ENCODE measurements at regions not wholly inside any gene's neighbourhood (a gene's known extent, or its start where the extent isn't known, plus 50 kb on each side); places are given as distances from the start of the nearest gene placed in this dataset.
"Not testable (repeated sequence)": the region's sequence is repeated elsewhere in the genome, so short reads cannot be mapped to it uniquely, and the experiment has no call there.

DNA sequence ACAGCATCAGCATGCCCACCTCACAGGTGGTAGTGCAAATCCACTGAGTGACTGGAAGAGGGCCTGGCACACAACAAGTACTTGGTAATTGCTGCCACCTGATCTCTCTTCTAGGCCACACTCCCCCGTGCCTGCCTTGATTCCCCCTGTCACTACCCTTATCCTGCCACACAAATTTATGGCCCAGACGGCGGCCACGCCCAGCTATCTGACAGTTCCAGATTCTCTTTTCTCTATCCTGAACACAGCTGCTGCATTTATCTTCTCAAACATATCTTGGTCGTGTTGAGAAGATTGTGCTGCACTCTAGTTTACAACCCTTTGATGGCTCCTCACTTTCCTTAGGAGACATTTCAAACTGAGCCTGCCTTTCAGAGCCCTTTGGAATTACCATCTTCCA is 585.2 kb downstream of the NTRK3 start:
- Histone ChIP-seq H3K9me3 (ENCODE audit: low read depth, low read length) (no peaks in the 10 kb centered on the region; the same call in 1 of the 2 replicates), H3K9ac (ENCODE audit: insufficient read length) (no peak overlapping the region), H3K36me3 (ENCODE audit: insufficient read depth, low read length) (no peaks in the 10 kb centered on the region), H3K4me3 (no peak overlapping the region), H3K27ac (no peak overlapping the region)
- no peak for DNase-seq (ENCODE audit: low read depth, low spot score)
- TF ChIP-seq FOXP2 (optimal IDR thresholded peaks at IDR 0.05; ENCODE audit: control extremely low read depth, extremely low read length, insufficient read depth): no peak
- TF ChIP-seq EZH2 (IDR thresholded peaks at IDR 0.05): no peak
- no peak for TF ChIP-seq POLR2AphosphoS5 (IDR thresholded peaks at IDR 0.05; ENCODE audit: borderline replicate concordance, low read depth, low read length)

DNA sequence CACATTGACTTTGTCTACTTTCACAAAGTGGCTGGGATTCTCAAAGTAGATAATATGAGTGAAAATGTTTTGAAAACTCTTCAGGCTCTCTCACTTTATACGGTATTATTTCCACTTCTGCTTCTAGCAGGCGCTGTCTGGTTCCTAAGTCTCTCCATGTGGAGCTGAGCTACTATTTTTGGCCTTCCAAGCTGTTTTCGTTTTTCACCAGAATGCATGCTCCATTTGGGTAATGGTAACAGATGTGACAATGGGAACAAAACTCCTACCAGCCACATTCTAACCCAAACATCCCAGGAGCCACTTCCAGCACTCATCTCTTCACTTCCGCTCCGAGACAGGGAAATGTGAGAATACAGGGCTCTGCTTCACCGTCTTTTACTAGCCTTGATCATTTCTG is 586.7 kb downstream of the NTRK3 start:
- H3K27ac ChIP-seq: no peak overlapping the region
- H3K9ac ChIP-seq (ENCODE audit: insufficient read length): no peak overlapping the region
- no peak for TF ChIP-seq POLR2AphosphoS5 (IDR thresholded peaks at IDR 0.05; ENCODE audit: borderline replicate concordance, low read depth, low read length)
- no peak for TF ChIP-seq EZH2 (IDR thresholded peaks at IDR 0.05)
- TF ChIP-seq FOXP2 (optimal IDR thresholded peaks at IDR 0.05; ENCODE audit: control extremely low read depth, extremely low read length, insufficient read depth): no peak
- DNase-seq (ENCODE audit: low read depth, low spot score): no peak
- no peak overlapping the region for H3K4me3 ChIP-seq
- no peaks in the 10 kb centered on the region for H3K36me3 ChIP-seq (ENCODE audit: insufficient read depth, low read length)
- no peaks in the 10 kb centered on the region; the same call in 1 of the 2 replicates for H3K9me3 ChIP-seq (ENCODE audit: low read depth, low read length)

DNA sequence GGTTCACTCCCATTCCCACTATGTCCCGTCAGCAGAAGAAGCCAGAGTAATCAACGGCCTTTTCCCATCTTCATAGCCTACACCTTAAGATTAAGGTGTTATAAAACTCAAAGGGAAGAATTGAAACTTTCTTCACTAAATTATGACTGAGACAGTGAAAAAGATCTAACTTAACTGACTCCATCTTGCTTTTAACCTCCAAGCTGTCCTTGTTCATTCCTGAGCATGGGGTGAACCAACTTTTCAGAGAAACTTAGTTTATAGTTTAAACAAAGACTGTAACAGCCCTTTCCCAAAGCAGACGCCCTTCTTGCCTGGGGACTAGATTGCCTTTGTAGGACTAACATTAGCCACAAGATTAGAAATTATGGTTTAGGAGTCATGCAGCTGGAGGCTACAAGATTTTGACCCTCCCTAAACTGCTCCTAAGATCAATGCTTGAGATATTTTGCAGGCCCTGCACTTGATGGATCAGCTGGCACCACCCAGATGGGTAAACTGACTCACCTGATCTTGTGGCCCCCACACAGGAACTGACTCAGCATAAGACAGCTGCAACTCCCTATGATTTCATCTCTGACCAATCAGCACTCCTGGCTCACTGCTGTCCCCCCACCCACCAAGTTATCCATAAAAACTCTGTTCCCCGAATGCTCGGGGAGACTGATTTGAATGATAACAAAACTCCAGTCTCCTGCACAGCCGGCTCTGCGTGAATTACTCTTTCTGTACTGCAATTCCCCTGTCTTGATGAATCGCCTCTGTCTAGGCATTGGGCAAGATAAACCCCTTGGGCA is 587.6 kb downstream of the NTRK3 start:
- not testable (repeated sequence) for H3K9me3 ChIP-seq (ENCODE audit: low read depth, low read length); H3K36me3 ChIP-seq (ENCODE audit: insufficient read depth, low read length); H3K27ac ChIP-seq; H3K9ac ChIP-seq (ENCODE audit: insufficient read length); DNase-seq (ENCODE audit: low read depth, low spot score); H3K4me3 ChIP-seq

GRCh38 chr15:87667643-87668042 is 588.9 kb downstream of the NTRK3 start:
- no peak overlapping the region for H3K4me3 ChIP-seq
- H3K9ac ChIP-seq (ENCODE audit: insufficient read length): no peak overlapping the region
- TF ChIP-seq EZH2 (IDR thresholded peaks at IDR 0.05) (no peak), FOXP2 (optimal IDR thresholded peaks at IDR 0.05; ENCODE audit: control extremely low read depth, extremely low read length, insufficient read depth) (no peak), POLR2AphosphoS5 (IDR thresholded peaks at IDR 0.05; ENCODE audit: borderline replicate concordance, low read depth, low read length) (no peak)
- no peaks in the 10 kb centered on the region for H3K36me3 ChIP-seq (ENCODE audit: insufficient read depth, low read length)
- no peak for DNase-seq (ENCODE audit: low read depth, low spot score)
- no peaks in the 10 kb centered on the region; the same call in 1 of the 2 replicates for H3K9me3 ChIP-seq (ENCODE audit: low read depth, low read length)
- H3K27ac ChIP-seq: no peak overlapping the region

DNA sequence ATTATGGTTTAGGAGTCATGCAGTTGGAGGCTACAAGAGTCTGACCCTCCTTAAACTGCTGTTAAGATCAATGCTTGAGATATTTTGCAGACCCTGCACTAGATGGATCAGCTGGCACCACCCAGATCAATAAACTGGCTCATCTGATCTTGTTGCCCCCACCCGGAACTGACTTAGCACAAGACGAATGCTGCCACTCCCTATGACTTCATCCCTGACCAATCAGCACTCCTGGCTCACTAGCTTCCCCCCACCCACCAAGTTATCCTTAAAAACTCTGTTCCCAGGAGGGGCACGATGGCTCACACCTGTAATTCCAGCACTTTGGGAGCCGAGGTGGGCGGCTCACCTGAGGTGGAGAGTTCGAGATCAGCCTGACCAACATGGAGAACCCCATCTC is 594.0 kb downstream of the NTRK3 start:
- Histone ChIP-seq H3K9ac (ENCODE audit: insufficient read length) (no peak overlapping the region), H3K9me3 (ENCODE audit: low read depth, low read length) (no peaks in the 10 kb centered on the region; the same call in 1 of the 2 replicates), H3K4me3 (no peak overlapping the region), H3K36me3 (ENCODE audit: insufficient read depth, low read length) (no peaks in the 10 kb centered on the region), H3K27ac (no peak overlapping the region)
- TF ChIP-seq FOXP2 (optimal IDR thresholded peaks at IDR 0.05; ENCODE audit: control extremely low read depth, extremely low read length, insufficient read depth): no peak
- no peak for TF ChIP-seq POLR2AphosphoS5 (IDR thresholded peaks at IDR 0.05; ENCODE audit: borderline replicate concordance, low read depth, low read length)
- no peak for TF ChIP-seq EZH2 (IDR thresholded peaks at IDR 0.05)
- no peak for DNase-seq (ENCODE audit: low read depth, low spot score)

DNA sequence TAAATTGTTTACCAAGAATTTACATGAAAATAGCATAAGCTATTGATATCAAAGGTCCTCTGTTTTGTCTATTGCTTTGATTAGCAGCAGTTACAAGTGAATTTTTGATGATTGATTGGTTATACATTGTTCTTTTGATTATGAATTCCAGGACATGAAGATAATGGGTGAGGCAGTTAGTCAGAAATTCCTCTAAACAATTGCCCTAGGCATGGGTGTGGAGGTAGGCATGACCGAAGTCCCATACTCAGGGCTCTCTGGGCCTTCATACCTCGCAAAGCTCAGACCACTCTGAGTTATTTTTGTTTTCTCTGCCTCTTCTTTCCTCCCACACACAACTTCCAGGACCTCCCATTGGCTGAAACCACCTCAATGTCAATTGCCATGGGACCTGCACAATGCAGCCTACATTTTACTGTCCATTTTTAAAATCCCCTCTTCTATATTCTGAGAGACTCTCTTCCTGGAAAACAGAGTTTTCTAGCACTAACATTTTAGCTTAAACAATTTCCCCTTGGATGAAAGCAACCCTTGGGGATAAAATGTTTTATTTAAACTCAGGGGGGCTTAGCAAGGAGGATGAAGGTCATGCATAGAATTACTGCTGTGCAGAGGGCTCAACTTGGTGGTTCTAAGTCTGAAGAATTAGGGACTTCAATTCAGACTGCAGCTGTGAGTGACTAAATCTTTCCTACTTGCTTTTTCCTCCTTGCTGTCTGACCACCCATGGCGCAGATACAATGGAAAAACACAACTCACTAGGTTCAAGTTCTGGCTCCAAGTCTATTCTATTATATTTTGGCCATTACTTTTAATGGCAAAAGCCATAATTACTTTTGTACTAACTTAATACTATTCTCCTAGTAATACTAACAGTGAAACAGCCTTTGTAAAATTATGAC is 594.8 kb downstream of the NTRK3 start:
- H3K9me3 ChIP-seq (ENCODE audit: low read depth, low read length): no peaks in the 10 kb centered on the region; the same call in 1 of the 2 replicates

GRCh38 chr15:87660251-87661129 is 596.0 kb downstream of the NTRK3 start:
- H3K9ac ChIP-seq (ENCODE audit: insufficient read length): no peak overlapping the region

More for the DNA sequence above, 594.8 kb downstream of the NTRK3 start:
- Histone ChIP-seq H3K36me3 (ENCODE audit: insufficient read depth, low read length) (no peaks in the 10 kb centered on the region), H3K9ac (ENCODE audit: insufficient read length) (no peak overlapping the region), H3K4me3 (no peak overlapping the region), H3K27ac (no peak overlapping the region)
- DNase-seq (ENCODE audit: low read depth, low spot score): no peak
- TF ChIP-seq POLR2AphosphoS5 (IDR thresholded peaks at IDR 0.05; ENCODE audit: borderline replicate concordance, low read depth, low read length): no peak
- no peak for TF ChIP-seq FOXP2 (optimal IDR thresholded peaks at IDR 0.05; ENCODE audit: control extremely low read depth, extremely low read length, insufficient read depth)
- no peak for TF ChIP-seq EZH2 (IDR thresholded peaks at IDR 0.05)

More at GRCh38 chr15:87660251-87661129, 596.0 kb downstream of the NTRK3 start:
- Histone ChIP-seq H3K4me3 (no peak overlapping the region), H3K27ac (no peak overlapping the region), H3K36me3 (ENCODE audit: insufficient read depth, low read length) (no peaks in the 10 kb centered on the region), H3K9me3 (ENCODE audit: low read depth, low read length) (no peaks in the 10 kb centered on the region)
- no peak for DNase-seq (ENCODE audit: low read depth, low spot score)
- TF ChIP-seq POLR2AphosphoS5 (IDR thresholded peaks at IDR 0.05; ENCODE audit: borderline replicate concordance, low read depth, low read length): no peak
- no peak for TF ChIP-seq EZH2 (IDR thresholded peaks at IDR 0.05)
- TF ChIP-seq FOXP2 (optimal IDR thresholded peaks at IDR 0.05; ENCODE audit: control extremely low read depth, extremely low read length, insufficient read depth): no peak
